ENCODE measurements at regions not wholly inside any gene's neighbourhood (a gene's known extent, or its start where the extent isn't known, plus 50 kb on each side); places are given as distances from the start of the nearest gene placed in this dataset.
A peak's percentile ranks its signal among the peaks of the same experiment; 100 is the strongest.
"Not testable (repeated sequence)": the region's sequence is repeated elsewhere in the genome, so short reads cannot be mapped to it uniquely, and the experiment has no call there.

DNA sequence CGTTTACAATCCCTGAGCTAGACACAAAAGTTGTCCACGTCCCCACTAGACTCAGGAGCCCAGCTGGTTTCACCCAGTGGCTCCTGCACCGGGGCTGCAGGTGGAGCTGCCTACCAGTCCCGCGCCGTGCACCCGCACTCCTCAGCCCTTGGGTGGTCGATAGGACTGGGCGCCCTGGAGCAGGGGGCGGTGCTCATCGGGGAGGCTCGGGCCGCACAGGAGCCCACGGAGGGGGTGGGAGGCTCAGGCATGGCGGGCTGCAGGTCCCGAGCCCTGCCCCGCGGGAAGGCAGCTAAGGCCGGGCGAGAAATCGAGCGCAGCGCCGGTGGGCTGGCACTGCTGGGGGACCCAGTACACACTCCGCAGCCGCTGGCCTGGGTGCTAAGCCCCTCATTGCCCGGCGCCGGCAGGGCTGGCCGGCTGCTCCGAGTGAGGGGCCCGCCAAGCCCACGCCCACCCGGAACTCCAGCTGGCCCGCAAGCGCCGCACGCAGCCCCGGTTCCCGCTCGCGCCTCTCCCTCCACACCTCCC lies 1996.0 kb downstream of the PCDH7 start:
- not testable (repeated sequence) for DNase-seq

DNA sequence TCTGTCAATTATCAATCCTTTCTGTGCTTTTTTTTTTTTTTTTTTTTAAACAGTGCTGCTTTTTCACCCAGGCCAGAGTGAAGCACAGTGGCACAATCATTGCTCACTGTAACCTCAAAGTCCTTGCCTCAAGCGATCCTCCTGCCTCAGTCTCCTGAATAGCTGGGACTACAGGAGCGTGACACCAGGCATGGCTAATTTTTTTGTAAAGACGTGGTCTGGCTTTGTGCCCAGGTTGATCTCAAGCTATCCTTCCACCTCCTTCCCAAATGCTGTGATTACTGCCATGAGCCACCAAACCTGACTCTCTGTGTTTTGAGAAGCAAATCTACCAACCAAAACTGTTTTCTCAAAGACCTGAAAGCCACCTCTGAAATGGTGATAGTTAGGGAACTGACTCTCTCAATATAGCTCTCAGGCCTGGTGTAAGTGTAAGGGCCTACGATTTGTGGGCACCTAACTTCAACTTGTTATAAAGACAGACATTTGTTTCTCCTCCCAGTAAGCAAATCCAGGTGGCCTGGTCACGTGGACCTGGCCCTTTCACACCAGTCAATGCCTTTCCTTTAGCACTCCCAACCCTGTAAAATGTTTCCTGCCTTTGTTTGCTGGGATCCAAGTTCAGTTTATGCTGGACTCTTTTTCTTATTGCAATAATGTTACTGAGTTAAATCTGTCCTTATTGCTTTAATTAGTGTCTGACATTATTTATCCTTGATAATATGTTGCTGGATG lies 2015.9 kb downstream of the PCDH7 start:
- DNase-seq = no peak

DNA sequence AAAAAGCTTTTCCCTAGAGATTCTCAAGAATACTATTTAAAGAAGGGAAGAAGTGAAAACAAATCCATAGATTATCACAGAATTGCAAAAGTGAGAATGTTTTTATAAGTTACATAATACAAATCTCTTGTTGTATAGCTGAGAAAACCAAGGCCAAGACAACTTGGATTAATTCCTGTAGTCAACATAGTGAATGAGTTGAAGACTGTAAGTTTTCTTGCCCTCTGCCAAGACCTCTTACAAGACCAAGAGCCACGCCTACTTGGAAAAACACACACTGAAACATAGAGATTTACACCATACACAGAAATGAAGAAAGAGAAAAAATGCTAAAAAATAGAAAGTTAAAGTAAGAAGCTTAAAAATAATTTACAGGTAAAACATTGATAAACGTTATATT lies 2024.0 kb downstream of the PCDH7 start:
- no peak for DNase-seq

DNA sequence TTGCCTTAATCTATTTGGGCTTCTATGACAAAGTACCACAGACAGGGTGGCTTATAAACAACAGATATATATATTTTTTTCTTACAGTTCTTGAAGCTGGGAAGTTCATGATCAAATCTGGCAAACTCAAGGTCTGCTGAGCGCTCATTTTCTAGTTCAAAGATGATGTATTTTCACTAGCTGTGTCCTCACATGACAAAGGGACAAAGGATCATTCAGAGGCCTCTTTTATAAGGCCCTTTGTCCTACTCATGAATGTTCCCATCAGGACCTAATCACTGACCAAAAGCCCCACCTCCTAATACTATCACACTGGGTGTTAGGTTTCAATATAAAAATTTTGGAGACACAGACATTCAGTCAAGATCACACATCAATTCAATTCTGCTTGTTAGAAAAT lies 2025.2 kb downstream of the PCDH7 start:
- DNase-seq = no peak

DNA sequence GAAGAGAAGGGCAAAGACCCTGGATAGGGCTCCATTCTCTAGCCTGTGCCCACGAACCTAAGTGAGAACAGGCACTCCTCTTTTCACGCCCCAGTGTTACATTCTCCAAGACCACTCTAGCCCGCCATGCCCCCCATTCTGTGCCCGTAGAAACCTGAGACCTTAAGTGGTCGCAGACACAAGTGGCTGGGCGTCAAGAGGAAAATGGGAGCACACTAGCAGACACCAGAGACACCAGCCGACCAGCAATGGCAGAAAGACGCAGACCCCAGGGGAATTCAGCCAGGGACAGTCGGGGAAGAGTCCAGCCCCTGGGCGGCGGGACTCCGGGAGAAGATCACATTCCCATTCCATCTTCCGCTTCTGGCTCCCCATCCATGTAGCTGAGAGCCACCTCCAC lies 2027.9 kb downstream of the PCDH7 start:
- DNase-seq = no peak

DNA sequence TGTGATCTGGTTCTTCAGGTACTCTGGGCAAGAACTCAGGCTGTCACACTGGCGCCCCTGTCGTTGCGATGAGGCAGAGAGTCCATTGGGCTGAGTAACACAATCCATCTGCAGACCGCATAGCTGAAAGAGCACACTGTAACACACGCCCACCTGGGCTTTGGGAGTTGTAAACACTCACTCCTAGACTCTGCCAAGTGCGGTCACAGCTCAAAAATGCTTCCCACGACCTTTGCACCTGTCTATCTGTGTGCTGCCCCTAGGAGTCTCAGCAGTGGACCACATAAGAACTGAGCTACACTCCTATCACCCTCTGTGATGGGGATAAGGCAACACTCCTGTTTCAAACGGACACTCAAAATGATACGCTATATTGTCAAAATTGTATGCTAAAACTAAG lies 2028.3 kb downstream of the PCDH7 start:
- no peak for DNase-seq

DNA sequence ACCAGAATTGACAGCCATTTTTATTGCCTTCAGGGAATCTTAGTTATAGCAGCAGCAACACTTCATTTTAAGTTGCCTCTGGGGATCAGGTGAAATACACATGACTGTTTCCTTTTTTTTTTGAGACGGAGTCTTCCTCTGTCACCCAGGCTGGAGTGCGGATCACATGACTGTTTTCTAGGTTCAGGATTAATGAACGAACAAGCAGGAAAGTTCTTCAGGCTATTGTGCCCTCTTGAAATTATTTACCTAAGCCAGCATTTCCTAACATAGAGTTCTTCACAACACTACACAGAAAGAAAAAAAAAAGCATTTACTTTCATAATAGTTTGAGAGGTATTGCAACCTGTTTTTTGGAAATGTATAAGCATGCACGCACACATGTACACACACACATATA lies 2032.8 kb downstream of the PCDH7 start:
- no peak for DNase-seq

DNA sequence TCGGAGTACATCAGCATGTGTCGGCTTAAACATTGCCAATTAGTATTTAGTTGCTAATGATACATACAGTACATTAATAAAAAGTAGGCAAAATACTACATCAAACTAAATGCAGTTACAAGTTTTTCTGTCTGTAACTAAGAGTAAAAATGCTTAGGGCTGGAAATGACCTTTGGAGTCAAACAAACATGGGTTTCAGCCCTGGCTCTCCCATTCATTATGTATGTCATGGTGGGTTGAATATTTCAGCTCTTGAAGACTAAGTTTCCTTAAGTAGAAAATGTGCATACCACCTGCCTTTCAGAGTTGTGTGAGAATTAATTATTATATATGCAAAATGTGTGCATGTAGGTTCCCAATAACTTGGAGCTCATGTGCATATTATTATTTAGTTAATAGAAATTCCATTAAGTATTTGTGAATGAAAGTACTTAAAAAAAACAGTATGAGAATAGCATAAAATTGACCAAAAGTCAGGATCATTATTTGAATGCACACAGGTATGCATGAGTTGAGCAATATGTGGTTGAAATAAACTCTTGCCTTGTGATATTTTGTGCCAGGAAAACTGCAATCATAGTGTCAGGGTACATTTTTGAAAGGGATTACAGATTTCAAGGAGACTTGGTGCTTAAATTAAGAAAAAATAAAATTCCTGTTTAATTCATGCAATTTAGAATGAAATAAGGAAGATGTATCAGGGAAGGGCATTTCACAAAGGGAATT lies 2048.7 kb downstream of the PCDH7 start:
- no peak for DNase-seq

DNA sequence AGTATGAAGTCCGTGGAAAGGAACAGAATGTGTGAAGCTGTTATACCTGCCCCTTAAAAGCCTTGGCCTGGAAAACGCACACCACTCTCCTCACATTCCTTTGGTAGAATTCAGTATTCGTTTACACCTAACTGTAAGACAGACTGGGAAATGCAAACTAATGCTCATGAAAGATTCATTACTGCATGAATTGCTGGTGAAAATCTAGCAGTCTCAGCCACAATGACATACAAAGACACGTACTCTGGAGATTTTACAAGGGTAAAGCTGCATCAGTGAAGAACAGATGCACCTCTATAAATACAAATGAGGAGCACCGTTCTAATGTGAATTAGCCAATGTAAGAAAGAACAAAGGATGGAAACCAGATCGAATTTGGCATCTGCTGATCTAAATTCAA lies 2051.3 kb downstream of the PCDH7 start:
- DNase-seq = no peak

DNA sequence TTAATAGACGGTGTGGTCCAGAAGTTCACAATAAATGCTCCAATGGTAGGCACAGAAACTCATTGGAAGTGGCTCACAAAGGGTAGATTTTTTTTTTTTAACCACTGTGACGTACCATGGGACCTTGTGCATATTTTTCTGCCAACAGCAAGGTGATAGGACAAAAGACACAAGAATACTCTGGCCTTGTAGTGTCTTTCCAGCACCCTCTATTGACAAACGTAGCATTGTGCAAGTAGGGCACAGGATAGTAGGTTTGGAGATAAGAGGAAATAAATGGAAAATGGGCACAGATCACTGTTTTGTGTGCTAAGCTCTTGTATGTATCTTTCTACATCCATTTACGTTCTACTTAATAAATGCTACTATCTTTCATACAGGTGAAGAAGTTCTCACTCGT lies 2054.9 kb downstream of the PCDH7 start:
- no peak for DNase-seq

DNA sequence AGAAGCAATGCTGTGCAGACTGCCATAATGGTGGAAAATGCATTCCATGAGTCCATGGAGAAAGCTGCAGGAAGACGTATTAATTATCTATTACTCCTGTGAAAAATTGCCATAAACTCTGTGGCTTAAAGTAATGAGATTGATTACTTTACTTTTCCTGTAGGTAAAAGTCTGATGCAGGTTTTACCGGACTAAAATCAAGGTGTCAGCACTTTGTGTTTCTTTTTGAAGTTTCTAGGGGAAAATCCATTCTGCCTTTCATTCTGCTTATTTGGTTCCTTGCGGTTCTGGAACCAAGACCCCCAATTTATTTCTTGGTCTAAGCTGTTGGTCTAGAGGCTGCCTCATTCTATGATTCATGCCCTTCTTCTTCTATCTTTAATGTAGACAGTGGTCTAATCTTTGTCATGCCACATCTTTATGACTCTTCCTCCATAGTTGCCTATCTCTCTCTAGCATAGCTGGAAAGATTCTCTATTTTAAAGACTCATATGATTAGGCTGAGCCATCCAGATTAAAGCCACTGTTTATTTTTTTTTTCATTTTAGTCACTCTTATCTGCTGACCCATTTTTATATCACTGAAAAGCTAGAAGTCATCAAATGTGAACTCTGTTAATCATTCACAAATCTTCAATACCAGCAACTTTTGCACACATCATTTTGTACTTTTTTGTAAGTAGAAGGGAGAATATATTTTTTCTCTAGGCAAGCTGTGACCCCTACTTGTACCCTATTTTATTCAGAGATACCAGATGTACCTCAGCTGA lies 2056.4 kb downstream of the PCDH7 start:
- no peak for DNase-seq

DNA sequence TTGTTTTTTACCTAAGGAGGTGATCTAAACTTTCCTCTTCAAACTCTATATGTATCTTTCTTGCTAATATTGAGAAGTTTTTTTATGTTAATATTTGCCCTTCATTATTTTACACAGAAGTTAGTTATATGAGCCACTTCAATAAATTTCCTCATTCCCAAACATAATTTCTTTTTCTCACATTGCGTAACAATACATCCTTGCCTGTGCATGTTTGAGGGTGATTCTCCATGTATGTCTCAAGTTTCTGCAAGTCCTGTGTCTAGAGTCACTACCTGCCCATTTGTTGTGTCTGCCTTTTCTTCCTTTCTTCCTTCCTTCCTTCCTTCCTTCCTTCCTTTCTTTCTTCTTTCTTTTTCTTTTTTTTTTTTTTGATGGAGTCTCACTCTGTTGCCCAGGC lies 2057.9 kb downstream of the PCDH7 start:
- DNase-seq = no peak

DNA sequence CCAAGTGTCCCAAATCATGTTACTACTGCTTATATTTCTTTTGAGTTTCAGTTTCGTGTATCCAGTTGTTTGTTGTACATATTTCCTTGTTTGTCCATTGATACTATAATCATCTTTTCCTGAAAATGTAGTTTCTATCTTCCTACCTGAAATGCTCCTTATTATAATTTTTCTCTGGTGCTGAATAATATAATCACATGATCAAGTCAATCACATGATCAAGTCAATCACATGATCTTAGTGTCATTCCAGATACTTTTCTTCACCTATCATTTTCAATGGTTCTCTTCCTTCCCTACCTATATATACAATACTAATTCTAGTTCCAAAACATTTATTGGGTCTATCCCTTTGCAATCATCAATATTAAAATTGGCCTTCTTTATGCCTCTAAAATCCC lies 2058.8 kb downstream of the PCDH7 start:
- DNase-seq = no peak

DNA sequence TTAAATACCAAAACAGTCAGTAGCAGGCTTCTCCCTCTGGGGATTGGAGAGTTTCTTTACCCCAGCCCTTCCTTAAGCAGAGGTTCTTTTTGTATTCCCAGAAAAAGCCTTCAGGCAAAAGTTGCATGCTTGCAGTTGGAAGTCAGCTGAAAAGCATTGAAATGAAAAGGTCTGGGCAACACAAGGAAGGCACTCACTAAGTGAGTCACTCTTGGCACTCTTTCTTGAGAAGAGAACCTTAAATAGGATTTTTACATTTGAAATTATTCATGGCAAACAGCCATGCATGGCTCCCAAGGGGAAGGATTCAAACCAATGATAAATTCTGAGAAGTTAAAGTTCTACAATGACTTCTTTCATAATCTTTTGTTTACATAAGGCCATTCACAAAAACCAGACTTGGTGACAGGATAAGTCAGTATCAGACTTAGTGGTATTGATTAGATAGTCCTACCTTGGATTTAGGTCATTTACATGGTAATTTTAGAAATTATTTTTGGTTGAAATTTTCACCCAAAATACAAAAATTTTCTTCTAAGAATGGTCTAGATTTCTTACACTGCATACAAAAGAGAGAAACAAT lies 2068.9 kb downstream of the PCDH7 start:
- DNase-seq = no peak

DNA sequence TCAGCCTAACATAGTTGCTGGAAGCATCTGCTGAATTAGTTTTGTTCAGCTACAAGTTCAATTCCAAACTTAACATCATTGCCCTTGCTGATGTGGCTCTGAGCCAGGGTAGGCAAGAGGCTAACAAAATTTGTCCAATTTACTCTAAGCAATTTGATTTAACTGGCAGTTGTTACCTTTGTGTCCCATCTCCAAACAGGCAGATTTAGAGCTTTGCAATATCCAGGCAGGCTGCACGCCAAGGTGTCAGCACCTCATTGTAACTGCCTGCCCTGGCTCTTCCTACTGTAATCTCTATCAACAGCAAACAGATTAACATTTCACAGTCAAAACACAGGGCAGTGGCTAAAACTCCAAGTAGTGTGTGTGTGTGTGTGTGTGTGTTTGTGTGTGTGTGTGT lies 2070.6 kb downstream of the PCDH7 start:
- peak in 1 of 2 donors; percentile 1 for DNase-seq

DNA sequence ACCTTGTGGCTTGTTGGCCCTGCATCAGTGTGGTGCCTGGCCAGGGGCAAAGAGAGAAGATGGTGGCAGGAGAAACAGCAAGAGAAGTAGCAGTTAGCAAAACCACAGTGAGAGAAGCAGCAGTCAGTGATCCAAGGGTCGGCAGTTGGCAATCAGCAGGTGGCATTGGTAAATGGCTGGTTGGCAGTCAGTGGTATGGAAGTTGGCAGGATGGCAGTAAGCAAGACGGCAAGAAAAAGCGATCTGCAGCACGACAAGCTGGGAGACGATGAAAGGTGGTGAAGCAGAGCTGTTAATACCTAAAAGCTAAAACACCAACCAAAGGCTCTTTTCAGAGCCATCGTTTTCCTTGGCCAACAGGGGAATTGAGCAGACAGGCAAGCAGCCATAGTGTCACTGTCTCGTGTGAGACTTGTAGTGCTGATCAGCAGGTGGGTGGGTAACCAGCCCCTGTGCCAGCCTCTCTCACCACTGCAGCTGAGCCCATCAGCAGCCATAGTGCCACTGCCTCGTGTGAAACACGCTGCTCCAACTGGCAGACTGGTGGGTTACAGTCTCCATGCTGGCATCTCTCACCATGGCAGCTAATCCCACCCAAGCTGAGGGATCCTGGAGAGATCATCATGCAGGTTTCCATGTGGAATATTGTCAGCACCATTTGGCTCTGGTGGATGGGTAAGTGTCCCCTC lies 2078.4 kb downstream of the PCDH7 start:
- DNase-seq = no peak

DNA sequence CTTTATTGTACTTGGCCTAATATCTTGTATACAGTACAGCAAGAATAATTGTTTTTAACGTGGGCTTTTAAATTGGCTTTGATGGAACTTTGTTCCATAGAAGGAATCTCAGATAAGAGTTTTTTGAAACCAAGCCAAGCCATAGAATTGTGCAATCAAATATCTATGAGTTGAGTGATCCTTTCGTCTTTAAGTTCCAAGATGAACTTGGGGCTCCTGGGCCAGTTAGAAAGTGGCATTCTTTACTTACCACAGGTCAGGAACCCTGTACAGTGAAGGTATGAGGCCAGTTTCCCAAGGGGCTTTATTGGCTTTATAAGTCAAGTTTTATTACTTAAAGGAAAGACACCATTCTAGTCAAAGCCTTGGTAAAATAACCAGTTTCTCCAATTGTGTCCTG lies 2104.2 kb downstream of the PCDH7 start:
- DNase-seq = no peak

DNA sequence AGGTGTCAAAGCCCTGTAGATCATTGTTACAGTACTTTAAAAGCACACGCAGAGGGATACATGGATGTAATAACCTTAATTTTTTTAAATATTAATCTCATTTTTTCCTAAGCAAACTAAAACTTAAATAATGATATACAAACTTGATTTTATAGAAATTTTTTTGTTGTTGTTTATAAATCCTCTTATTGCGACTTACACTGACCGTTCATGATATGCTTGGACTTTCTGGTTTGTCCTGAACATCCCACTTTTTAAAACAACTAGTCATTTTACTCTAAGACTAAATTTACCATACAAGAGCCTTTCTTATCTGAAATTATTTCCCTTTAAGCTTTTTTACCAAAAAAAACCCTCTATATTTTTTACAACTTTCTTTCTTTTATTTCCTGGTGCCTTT lies 2106.0 kb downstream of the PCDH7 start:
- DNase-seq = no peak

DNA sequence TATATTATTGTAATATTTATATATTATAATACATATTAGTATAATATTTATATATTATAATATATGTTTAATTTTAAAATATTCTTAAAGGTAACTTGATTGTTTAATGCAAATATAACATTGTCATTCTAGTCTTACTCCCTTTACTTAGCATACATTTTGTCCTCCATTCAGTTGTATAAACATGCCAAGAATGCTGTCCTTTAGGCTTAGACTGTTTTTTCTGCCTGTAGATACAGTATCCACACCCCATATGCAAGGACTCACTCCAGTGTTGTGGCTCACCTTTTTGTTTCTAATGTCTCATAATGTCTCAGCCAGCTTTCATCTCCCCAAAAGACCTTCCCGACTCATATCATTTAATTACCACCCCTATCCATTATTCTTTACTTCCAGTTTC lies 2110.0 kb downstream of the PCDH7 start:
- no peak for DNase-seq

DNA sequence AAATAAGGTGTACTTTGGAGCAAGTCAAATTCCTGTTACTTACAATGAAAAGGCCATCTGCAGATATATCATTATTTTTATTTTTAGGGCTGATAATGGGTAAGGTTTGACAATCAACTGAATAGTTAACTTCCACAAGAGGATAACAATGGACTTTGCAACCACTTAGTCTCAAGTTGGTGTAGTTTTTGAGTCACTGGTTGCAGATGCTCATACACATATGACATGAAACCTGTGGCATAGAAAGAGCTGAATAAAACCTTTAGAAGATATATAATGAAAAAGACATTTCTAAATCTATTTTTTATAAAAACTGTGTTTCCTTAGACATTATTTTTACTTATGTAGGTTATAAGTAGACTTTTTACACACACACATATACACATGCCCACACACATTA lies 2110.9 kb downstream of the PCDH7 start:
- no peak for DNase-seq

DNA sequence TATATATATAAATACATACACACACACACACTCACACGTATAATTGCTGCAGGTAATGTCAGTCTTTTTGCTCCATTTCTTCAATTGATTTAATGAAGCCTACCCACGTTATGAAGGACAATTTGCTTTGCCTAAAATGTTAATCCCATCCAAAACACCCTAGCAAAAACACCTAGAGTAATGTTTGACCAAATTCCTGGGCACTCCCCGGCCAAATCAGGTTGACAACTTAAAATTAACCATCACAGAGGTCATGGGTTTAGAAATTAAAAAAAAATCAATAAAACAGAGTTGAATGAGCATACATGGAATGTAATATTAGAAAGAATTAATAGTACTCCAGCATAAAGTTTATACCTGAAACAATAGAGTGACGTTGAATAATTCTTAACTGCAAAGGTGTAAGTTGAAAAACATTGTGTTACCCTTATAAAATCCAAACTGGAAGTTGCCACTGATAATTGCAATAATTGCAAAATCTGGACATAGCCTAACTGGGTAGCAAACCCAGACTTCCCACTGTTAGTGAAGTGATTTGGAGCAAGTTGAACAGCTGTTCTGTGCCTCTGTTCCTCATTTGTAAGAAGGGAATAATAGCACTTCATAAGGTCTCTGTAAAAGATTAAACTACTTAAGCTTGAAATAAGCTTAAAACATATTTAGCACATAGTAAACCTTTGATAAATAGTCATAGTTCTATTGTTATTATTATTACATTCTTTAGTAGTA lies 2120.5 kb downstream of the PCDH7 start:
- DNase-seq = no peak
